Stimulated activated CD4-positive, alpha-beta T cell treated with anti-CD3 and anti-CD28 coated beads, Interleukin-2, amount 100 ng/mL, for 24 hours (primary cell): ENCODE measurements at regions not wholly inside any gene's neighbourhood (a gene's known extent, or its start where the extent isn't known, plus 50 kb on each side); places are given as distances from the start of the nearest gene placed in this dataset.

Experiments used
- DNase-seq, 2 donors: peaks; one replicate each; pipeline ENCODE4 v3.0.0-alpha.2; 2020

DNA sequence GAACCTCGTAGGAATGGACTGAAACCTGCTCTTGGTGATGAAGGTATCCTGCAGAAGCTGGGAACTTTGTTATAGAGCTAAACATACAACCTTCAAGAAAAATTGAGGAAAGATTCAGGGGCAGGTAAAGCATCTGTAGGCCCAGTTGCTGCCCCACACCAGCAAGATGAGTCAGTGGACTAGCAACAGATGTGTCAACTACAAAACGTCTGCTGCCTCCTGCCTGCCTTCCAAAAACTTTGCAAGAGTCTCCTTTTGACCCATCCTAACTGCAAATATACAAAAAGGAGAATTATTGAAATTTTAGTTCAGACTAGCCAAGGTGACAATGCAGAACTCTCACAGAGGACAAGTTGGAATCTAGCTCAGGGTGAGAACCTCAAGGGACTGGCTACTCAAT, 60.9 kb upstream of the TMTC1 start:
- no peak for DNase-seq

DNA sequence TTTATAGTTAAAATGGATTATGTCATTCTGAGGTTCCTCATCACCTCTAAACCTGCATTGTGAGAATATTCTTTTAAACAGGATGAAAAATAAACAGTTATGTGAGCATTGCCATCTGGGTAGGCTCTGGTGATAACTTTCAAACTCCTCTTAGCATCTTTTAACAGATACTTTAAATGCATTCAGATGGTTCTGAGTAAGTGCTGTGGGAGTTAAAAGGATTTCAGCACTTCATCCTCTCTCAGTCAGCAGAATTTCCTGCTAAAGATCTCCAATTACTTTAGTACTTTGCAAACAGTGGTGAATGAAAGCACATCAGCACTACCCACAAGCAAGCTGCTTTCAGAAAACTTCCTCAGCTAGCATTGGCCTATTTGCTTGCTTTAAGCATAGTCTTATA, 59.3 kb upstream of the TMTC1 start:
- DNase-seq: no peak

DNA sequence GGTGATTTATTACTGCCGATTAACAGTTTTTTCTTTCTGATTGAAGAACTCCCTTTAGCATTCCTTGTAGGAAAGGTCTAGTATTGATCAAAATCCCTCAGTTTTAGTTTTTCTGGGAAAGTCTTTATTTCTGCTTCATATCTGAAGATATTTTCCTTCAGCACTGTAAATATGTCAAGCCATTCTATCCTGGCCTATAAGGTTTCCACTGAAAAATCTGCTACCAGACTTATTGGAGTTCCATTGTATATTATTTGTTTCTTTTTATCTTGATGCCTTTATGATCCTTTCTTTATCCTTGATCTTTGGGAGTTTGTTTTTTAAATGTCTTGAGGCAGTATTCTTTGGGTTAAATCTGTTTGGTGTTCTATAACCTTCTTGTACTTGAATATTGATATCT, 55.0 kb upstream of the TMTC1 start:
- DNase-seq: no peak
